HepG2 (cell line): ENCODE measurements at regions not wholly inside any gene's neighbourhood (a gene's known extent, or its start where the extent isn't known, plus 50 kb on each side); places are given as distances from the start of the nearest gene placed in this dataset.

Source experiments
- ATAC-seq: fragments of 200-7000 bp; cut with Tn5 transposase; 3 replicates; pipeline ENCODE4 v1.9.1; 2020; ENCODE audit warnings: mild to moderate bottlenecking, moderate library complexity
- BruUV-seq: library from RNA; stranded (reverse); fragments of 400-500 nt; replicated peaks from 2 replicates; lab custom pipeline; 2021; lab: Mats Ljungman, UMichigan
- CTCF ChIA-PET: fragments of 300-600 bp; formaldehyde crosslinking; extraction: SDS; loops from one replicate; lab custom pipeline; 2021; ENCODE audit warnings: low total read pairs, inconsistent platforms, low intra/inter-chr PET ratio; lab: Yijun Ruan, JAX
- POLR2A ChIA-PET: fragments of 350-600 bp; sonication (Branson Sonifier 250); formaldehyde crosslinking; loops from one replicate; lab custom pipeline; 2020; ENCODE audit warnings: antibody characterized with exemption, inconsistent platforms; lab: Yijun Ruan, JAX
- DNase-seq: peaks from one replicate; pipeline ENCODE4 v3.0.0-alpha.2; 2015; ENCODE audit warnings: low spot score
- FAIRE-seq: peaks from 3 replicates; lab custom pipeline; 2011; peaks lifted over from hg19 to GRCh38; lab: Jason Lieb, UNC
- H2AFZ ChIP-seq: one replicate; pipeline ENCODE4 v1.6.1; 2011; ENCODE audit warnings: low read length, inconsistent platforms
- H3K27ac ChIP-seq: fragments of 300-600 bp; 3 replicates; pipeline ENCODE4 v1.8.0; 2011; ENCODE audit warnings: mixed run types, mild to moderate bottlenecking, mixed read lengths, low read length, inconsistent platforms; ENCODE audit not compliant: insufficient read depth; ENCODE audit errors: extremely low read length
- H3K27me3 ChIP-seq, 2 experiments: fragments of 200-600 bp in 1 of 2; 2 replicates in 1 of 2; 3 replicates in 1 of 2; pipeline versions ENCODE4 v1.6.0 to v1.8.0; 2011; ENCODE audit warnings: low read length in 2 of 2, mild to moderate bottlenecking in 2 of 2, moderate library complexity in 2 of 2, inconsistent platforms in 1 of 2; ENCODE audit not compliant: insufficient read depth in 2 of 2, control insufficient read depth in 1 of 2
- H3K36me3 ChIP-seq, 2 experiments: fragments of 200-600 bp in 1 of 2; replicated peaks in 1 of 2; 2 replicates in 1 of 2; 3 replicates in 1 of 2; pipeline versions ENCODE4 v1.5.1 to v1.8.0; 2011; ENCODE audit warnings: low read length in 2 of 2, inconsistent platforms in 1 of 2; ENCODE audit not compliant: insufficient read depth in 2 of 2, control insufficient read depth in 1 of 2
- H3K4me1 ChIP-seq: 2 replicates; pipeline ENCODE4 v1.5.1; 2012; ENCODE audit warnings: low read length, inconsistent platforms; ENCODE audit not compliant: insufficient read depth
- H3K4me2 ChIP-seq: 2 replicates; pipeline ENCODE4 v1.6.0; 2011; ENCODE audit warnings: low read depth, low read length, inconsistent platforms
- H3K4me3 ChIP-seq, 3 experiments: fragments of 200-600 bp in 1 of 3; sonication (generic), shearing (Covaris generic) in 1 of 3; replicated peaks in 1 of 3; 2 replicates each; pipeline ENCODE4 v1.5.1; 2011 to 2016; ENCODE audit warnings: low read length in 3 of 3, inconsistent platforms in 2 of 3, low read depth in 2 of 3, mild to moderate bottlenecking in 2 of 3, control low read depth in 1 of 3, mixed read lengths in 1 of 3; ENCODE audit not compliant: insufficient read depth in 1 of 3
- H3K79me2 ChIP-seq: one replicate; pipeline ENCODE4 v1.6.1; 2011; ENCODE audit warnings: low read length, inconsistent platforms; ENCODE audit not compliant: insufficient read depth
- H3K9ac ChIP-seq: 2 replicates; pipeline ENCODE4 v1.6.0; 2011; ENCODE audit warnings: mild to moderate bottlenecking, low read depth, low read length, inconsistent platforms; ENCODE audit not compliant: insufficient read depth
- H3K9me3 ChIP-seq: 2 replicates; pipeline ENCODE4 v1.5.1; 2012; ENCODE audit warnings: mild to moderate bottlenecking, low read length
- H4K20me1 ChIP-seq: 2 replicates; pipeline ENCODE4 v1.6.0; 2011; ENCODE audit warnings: inconsistent platforms, mild to moderate bottlenecking, low read length, moderate library complexity; ENCODE audit not compliant: insufficient read depth
- BRCA1 ChIP-seq: sonication (generic); formaldehyde crosslinking; IDR thresholded peaks from 2 replicates; pipeline ENCODE4 v1.4.0; 2020; ENCODE audit warnings: missing genetic modification reagents
- CEBPB ChIP-seq: IDR thresholded peaks from 2 replicates; pipeline ENCODE4 v1.6.1; 2011; ENCODE audit warnings: low read depth, low read length, improper control_type of control experiment, borderline replicate concordance
- ETV6 ChIP-seq: sonication (generic); formaldehyde crosslinking; conservative IDR thresholded peaks from 2 replicates; pipeline ENCODE4 v1.4.0; 2020; ENCODE audit warnings: missing genetic modification reagents
- JARID2 ChIP-seq: sonication (generic); formaldehyde crosslinking; IDR thresholded peaks from 2 replicates; pipeline ENCODE4 v1.8.1; 2023; ENCODE audit warnings: missing genetic modification reagents, inconsistent platforms; ENCODE audit not compliant: insufficient replicate concordance
- PHF20 ChIP-seq: sonication (generic); formaldehyde crosslinking; IDR thresholded peaks from 2 replicates; pipeline ENCODE4 v1.5.0; 2020; ENCODE audit warnings: mild to moderate bottlenecking, missing genetic modification reagents
- PHF21A ChIP-seq: sonication (generic); formaldehyde crosslinking; IDR thresholded peaks from 2 replicates; pipeline ENCODE4 v1.5.0; 2020; ENCODE audit warnings: mild to moderate bottlenecking, missing genetic modification reagents
- ZMYM2 ChIP-seq: sonication (generic); formaldehyde crosslinking; IDR thresholded peaks from 2 replicates; pipeline ENCODE4 v1.8.0; 2022; ENCODE audit warnings: mild to moderate bottlenecking, missing genetic modification reagents
- ZNF737 ChIP-seq: sonication (generic); formaldehyde crosslinking; IDR thresholded peaks from 2 replicates; pipeline ENCODE4 v1.5.0; 2020; ENCODE audit warnings: missing genetic modification reagents, mild to moderate bottlenecking, borderline replicate concordance
- ZNF780A ChIP-seq: sonication (generic); formaldehyde crosslinking; IDR thresholded peaks from 2 replicates; pipeline ENCODE4 v1.8.0; 2022; ENCODE audit warnings: mild to moderate bottlenecking, missing genetic modification reagents, moderate library complexity
- WGBS: methylation state at CpG from one replicate; pipeline ENCODE4 v1.1.6; 2017; ENCODE audit warnings: low lambda C conversion rate; 5-methylcytosine and 5-hydroxymethylcytosine counted together
- in situ Hi-C: cut with HindIII; loops from 2 replicates; pipeline ENCODE4 v1.10.0; 2017; ENCODE audit warnings: low pct_unique_long_range_greater_than_20kb; ENCODE audit not compliant: extremely low pct_ligation_motif_present
- intact Hi-C: fragments of 100-400 bp; cut with micrococcal nuclease; formaldehyde crosslinking; loops from one replicate; pipeline ENCODE4 v1.10.0; 2022; ENCODE audit not compliant: unreplicated experiment
- TF ChIP-seq, protein P1 (sequence below): sonication (generic); formaldehyde crosslinking; IDR thresholded peaks from 2 replicates; pipeline ENCODE4 v1.4.0; 2020; ENCODE audit warnings: missing genetic modification reagents
- TF ChIP-seq, protein P2 (sequence below): sonication (generic); formaldehyde crosslinking; IDR thresholded peaks from 2 replicates; pipeline ENCODE4 v1.8.0; 2022; ENCODE audit warnings: mild to moderate bottlenecking, missing genetic modification reagents
- TF ChIP-seq, protein P3 (sequence below): sonication (generic); formaldehyde crosslinking; IDR thresholded peaks from 2 replicates; pipeline ENCODE4 v1.4.0; 2020; ENCODE audit warnings: mild to moderate bottlenecking, missing genetic modification reagents
- TF ChIP-seq, protein P4 (sequence below): sonication (generic); formaldehyde crosslinking; IDR thresholded peaks from 2 replicates; pipeline ENCODE4 v1.5.0; 2020; ENCODE audit warnings: missing genetic modification reagents
- TF ChIP-seq, protein P5 (sequence below): sonication (generic); formaldehyde crosslinking; IDR thresholded peaks from 2 replicates; pipeline ENCODE4 v1.5.1; 2020; ENCODE audit warnings: mild to moderate bottlenecking, missing genetic modification reagents, moderate library complexity

DNA sequence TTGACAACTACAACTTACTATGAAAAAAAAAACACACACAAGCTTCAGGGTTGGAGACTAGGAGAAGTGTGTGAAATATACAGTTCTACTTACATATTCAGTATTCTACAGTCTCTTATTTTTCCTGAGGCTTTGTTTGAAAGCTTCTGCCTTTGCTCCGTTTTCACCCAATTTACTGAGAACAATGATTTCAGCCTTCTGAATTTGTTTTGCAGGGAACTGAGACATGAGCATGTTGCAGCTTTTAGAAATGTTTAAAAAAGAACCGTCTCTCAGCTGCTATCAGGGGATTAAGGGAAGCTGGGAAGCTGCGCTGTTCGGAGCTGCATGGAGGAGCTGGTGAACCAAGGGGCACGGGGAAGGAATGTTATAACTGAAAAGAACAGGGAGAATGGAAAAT is 85.7 kb downstream of the QDPR start:
- no TSS peak for BruUV-seq
- Histone ChIP-seq H3K9me3 (no peaks in the 10 kb centered on the region), H3K27me3 (peaks cover 0 to 13% of the 10 kb centered on the region in 2 experiments; a peak in 2 of 5 replicates), H3K9ac (no peak overlapping the region), H4K20me1 (no peaks in the 10 kb centered on the region), H3K4me3 (no peak overlapping the region), H3K79me2 (no peaks in the 10 kb centered on the region), H3K4me1 (no peaks in the 10 kb centered on the region), H2AFZ (no peak overlapping the region), H3K4me2 (no peak overlapping the region), H3K27ac (no peak overlapping the region), H3K36me3 (no peaks in the 10 kb centered on the region)
- in situ Hi-C loops (no loop called here), intact Hi-C loops (no loop called here)
- ATAC-seq = no peak
- 23% methylated on average over 5 of the region's 5 CpGs for WGBS
- ChIA-PET POLR2A (no interaction called here), CTCF (no interaction called here)
- TF ChIP-seq, protein P1, sequence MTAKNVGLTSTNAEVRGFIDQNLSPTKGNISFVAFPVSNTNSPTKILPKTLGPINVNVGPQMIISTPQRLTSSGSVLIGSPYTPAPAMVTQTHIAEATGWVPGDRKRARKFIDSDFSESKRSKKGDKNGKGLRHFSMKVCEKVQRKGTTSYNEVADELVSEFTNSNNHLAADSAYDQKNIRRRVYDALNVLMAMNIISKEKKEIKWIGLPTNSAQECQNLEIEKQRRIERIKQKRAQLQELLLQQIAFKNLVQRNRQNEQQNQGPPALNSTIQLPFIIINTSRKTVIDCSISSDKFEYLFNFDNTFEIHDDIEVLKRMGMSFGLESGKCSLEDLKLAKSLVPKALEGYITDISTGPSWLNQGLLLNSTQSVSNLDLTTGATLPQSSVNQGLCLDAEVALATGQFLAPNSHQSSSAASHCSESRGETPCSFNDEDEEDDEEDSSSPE (CRISPR knock-in tag) = no peak
- no peak for TF ChIP-seq ZMYM2 (CRISPR knock-in tag)
- TF ChIP-seq ZNF737 (CRISPR knock-in tag) = no peak
- TF ChIP-seq, protein P2, sequence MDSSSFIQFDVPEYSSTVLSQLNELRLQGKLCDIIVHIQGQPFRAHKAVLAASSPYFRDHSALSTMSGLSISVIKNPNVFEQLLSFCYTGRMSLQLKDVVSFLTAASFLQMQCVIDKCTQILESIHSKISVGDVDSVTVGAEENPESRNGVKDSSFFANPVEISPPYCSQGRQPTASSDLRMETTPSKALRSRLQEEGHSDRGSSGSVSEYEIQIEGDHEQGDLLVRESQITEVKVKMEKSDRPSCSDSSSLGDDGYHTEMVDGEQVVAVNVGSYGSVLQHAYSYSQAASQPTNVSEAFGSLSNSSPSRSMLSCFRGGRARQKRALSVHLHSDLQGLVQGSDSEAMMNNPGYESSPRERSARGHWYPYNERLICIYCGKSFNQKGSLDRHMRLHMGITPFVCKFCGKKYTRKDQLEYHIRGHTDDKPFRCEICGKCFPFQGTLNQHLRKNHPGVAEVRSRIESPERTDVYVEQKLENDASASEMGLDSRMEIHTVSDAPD = no peak
- TF ChIP-seq PHF21A (CRISPR knock-in tag) = no peak
- no peak for TF ChIP-seq BRCA1
- TF ChIP-seq ZNF780A (CRISPR knock-in tag) = no peak
- no peak for TF ChIP-seq PHF20 (CRISPR knock-in tag)
- TF ChIP-seq JARID2 = no peak
- TF ChIP-seq, protein P3, sequence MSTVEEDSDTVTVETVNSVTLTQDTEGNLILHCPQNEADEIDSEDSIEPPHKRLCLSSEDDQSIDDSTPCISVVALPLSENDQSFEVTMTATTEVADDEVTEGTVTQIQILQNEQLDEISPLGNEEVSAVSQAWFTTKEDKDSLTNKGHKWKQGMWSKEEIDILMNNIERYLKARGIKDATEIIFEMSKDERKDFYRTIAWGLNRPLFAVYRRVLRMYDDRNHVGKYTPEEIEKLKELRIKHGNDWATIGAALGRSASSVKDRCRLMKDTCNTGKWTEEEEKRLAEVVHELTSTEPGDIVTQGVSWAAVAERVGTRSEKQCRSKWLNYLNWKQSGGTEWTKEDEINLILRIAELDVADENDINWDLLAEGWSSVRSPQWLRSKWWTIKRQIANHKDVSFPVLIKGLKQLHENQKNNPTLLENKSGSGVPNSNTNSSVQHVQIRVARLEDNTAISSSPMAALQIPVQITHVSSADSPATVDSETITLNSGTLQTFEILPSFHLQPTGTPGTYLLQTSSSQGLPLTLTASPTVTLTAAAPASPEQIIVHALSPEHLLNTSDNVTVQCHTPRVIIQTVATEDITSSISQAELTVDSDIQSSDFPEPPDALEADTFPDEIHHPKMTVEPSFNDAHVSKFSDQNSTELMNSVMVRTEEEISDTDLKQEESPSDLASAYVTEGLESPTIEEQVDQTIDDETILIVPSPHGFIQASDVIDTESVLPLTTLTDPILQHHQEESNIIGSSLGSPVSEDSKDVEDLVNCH (CRISPR knock-in tag) = no peak
- TF ChIP-seq, protein P4, sequence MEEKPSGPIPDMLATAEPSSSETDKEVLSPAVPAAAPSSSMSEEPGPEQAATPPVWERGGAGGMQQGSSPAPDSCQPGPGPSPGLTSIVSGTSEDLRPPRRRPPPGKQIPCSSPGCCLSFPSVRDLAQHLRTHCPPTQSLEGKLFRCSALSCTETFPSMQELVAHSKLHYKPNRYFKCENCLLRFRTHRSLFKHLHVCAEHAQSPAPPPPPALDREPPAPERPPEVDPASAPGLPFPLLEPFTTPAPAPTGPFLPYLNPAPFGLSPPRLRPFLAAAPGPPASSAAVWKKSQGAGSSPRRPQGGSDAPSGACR (CRISPR knock-in tag) = no peak
- TF ChIP-seq ETV6 (CRISPR knock-in tag) = no peak
- TF ChIP-seq CEBPB = no peak
- TF ChIP-seq, protein P5, sequence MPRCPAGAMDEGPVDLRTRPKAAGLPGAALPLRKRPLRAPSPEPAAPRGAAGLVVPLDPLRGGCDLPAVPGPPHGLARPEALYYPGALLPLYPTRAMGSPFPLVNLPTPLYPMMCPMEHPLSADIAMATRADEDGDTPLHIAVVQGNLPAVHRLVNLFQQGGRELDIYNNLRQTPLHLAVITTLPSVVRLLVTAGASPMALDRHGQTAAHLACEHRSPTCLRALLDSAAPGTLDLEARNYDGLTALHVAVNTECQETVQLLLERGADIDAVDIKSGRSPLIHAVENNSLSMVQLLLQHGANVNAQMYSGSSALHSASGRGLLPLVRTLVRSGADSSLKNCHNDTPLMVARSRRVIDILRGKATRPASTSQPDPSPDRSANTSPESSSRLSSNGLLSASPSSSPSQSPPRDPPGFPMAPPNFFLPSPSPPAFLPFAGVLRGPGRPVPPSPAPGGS (CRISPR knock-in tag) = no peak
- no peak for FAIRE-seq
- DNase-seq = no peak
